ENCODE measurements at regions not wholly inside any gene's neighbourhood (a gene's known extent, or its start where the extent isn't known, plus 50 kb on each side); places are given as distances from the start of the nearest gene placed in this dataset.

DNA sequence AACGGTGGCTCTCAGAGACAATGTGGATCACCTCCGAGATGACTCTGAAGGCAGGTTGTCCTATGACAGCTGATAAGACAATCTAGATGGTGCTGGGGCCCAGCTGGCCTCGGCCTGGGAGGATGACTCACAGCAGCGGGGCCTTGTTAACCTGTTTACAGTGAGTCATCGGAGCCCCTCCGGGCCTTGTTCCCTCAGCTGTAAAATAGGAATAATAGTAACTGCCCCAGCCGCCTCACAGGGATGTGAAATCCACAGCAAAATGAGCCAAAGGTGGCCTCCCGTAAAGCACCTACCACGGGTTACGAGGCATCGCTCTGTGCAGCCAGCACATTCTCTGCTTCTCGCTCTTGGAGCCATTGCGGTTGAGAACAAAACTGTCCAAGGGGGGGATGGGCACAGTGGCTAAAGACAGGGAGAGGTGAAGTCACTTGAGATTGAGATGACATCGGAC is 88.6 kb upstream of the RASGRF1 start:
- TF ChIP-seq CTCF (IDR thresholded peaks at IDR 0.05) (no peak), ZFX (IDR thresholded peaks at IDR 0.05; ENCODE audit: borderline replicate concordance) (no peak)

Data from 22Rv1 (cell line).